KMS-11 (cell line): ENCODE measurements at regions not wholly inside any gene's neighbourhood (a gene's known extent, or its start where the extent isn't known, plus 50 kb on each side); places are given as distances from the start of the nearest gene placed in this dataset.

Source experiments
- H2AFZ ChIP-seq: fragments of 200-600 bp; sonication (generic); 2 replicates; pipeline ENCODE4 v1.6.1; 2016; ENCODE audit warnings: antibody characterized with exemption, mixed run types, low read depth
- H3K27ac ChIP-seq: fragments of 200-600 bp; sonication (generic); 2 replicates; pipeline ENCODE4 v1.6.1; 2016; ENCODE audit warnings: mild to moderate bottlenecking, mixed run types
- H3K27me3 ChIP-seq: fragments of 200-600 bp; sonication (generic); 2 replicates; pipeline ENCODE4 v1.6.1; 2017; ENCODE audit warnings: mild to moderate bottlenecking, low read depth, mixed run types, moderate library complexity; ENCODE audit not compliant: insufficient read depth
- H3K36me3 ChIP-seq: fragments of 200-600 bp; sonication (generic); 2 replicates; pipeline ENCODE4 v1.6.1; 2017; ENCODE audit warnings: mild to moderate bottlenecking, mixed run types; ENCODE audit not compliant: insufficient read depth
- H3K4me1 ChIP-seq: fragments of 200-600 bp; sonication (generic); 2 replicates; pipeline ENCODE4 v1.6.1; 2016; ENCODE audit warnings: mild to moderate bottlenecking, low read depth, mixed run types; ENCODE audit not compliant: poor library complexity, severe bottlenecking
- H3K4me2 ChIP-seq: fragments of 200-600 bp; sonication (generic); 2 replicates; pipeline ENCODE4 v1.7.0; 2016; ENCODE audit warnings: mild to moderate bottlenecking, mixed run types
- H3K4me3 ChIP-seq: fragments of 200-600 bp; sonication (generic); IDR thresholded peaks from 2 replicates; pipeline ENCODE4 v1.6.1; 2017; ENCODE audit warnings: low read depth, low read length, mixed read lengths; ENCODE audit not compliant: insufficient read depth
- H3K79me2 ChIP-seq: fragments of 200-600 bp; sonication (generic); 2 replicates; pipeline ENCODE4 v1.6.1; 2016; ENCODE audit warnings: low read depth, mixed run types; ENCODE audit not compliant: insufficient read depth
- H3K9ac ChIP-seq: fragments of 200-600 bp; sonication (generic); 2 replicates; pipeline ENCODE4 v1.6.1; 2016; ENCODE audit warnings: mild to moderate bottlenecking, mixed run types
- H4K20me1 ChIP-seq: fragments of 200-600 bp; sonication (generic); 2 replicates; pipeline ENCODE4 v1.6.1; 2016; ENCODE audit warnings: mild to moderate bottlenecking, mixed run types; ENCODE audit not compliant: insufficient read depth
- CTCF ChIP-seq: fragments of 200-600 bp; sonication (generic); conservative IDR thresholded peaks from 2 replicates; pipeline ENCODE4 v1.6.1; 2017; ENCODE audit warnings: low read depth, mild to moderate bottlenecking, antibody characterized with exemption, low read length, moderate library complexity, mixed read lengths

- TF ChIP-seq CTCF, result no peak
- no peak overlapping the region for H3K27ac ChIP-seq
These were observed 155.2 kb downstream of the SLC38A4 start for GRCh38 chr12:46670636-46671035.

GRCh38 chr12:46669720-46670119, 156.1 kb downstream of the SLC38A4 start:
- TF ChIP-seq CTCF, result no peak
- H3K4me2 ChIP-seq, result no peak overlapping the region
- H3K4me1 ChIP-seq, result peaks cover 21% of the 10 kb centered on the region
- no peaks in the 10 kb centered on the region for H3K36me3 ChIP-seq
- no peaks in the 10 kb centered on the region for H4K20me1 ChIP-seq
- H3K4me3 ChIP-seq, result no peak overlapping the region
- no peaks in the 10 kb centered on the region for H3K79me2 ChIP-seq
- no peak overlapping the region for H3K27ac ChIP-seq
- H2AFZ ChIP-seq, result no peak overlapping the region
- H3K9ac ChIP-seq, result no peak overlapping the region
- no peaks in the 10 kb centered on the region for H3K27me3 ChIP-seq

More at GRCh38 chr12:46670636-46671035, 155.2 kb downstream of the SLC38A4 start:
- H3K36me3 ChIP-seq, result no peaks in the 10 kb centered on the region
- no peaks in the 10 kb centered on the region for H3K79me2 ChIP-seq
- no peak overlapping the region for H3K4me3 ChIP-seq
- H3K9ac ChIP-seq, result no peak overlapping the region
- H3K27me3 ChIP-seq, result no peaks in the 10 kb centered on the region
- no peak overlapping the region for H2AFZ ChIP-seq
- H4K20me1 ChIP-seq, result no peaks in the 10 kb centered on the region
- H3K4me1 ChIP-seq, result peaks cover 21% of the 10 kb centered on the region
- H3K4me2 ChIP-seq, result no peak overlapping the region

- no peaks in the 10 kb centered on the region for H3K36me3 ChIP-seq
- H3K4me1 ChIP-seq, result peaks cover 30% of the 10 kb centered on the region
- TF ChIP-seq CTCF, result no peak
- no peak overlapping the region for H3K4me2 ChIP-seq
- no peak overlapping the region for H2AFZ ChIP-seq
- no peaks in the 10 kb centered on the region for H3K79me2 ChIP-seq
- H3K9ac ChIP-seq, result no peak overlapping the region
- no peaks in the 10 kb centered on the region for H4K20me1 ChIP-seq
- no peak overlapping the region for H3K27ac ChIP-seq
- H3K27me3 ChIP-seq, result no peaks in the 10 kb centered on the region
- H3K4me3 ChIP-seq, result no peak overlapping the region
These were observed 158.2 kb downstream of the SLC38A4 start for GRCh38 chr12:46667551-46667950.

GRCh38 chr12:46664761-46665287, 161.0 kb downstream of the SLC38A4 start:
- peak overlapping the region; percentile 68 for H3K4me2 ChIP-seq
- H3K4me1 ChIP-seq, result peaks cover 54% of the 10 kb centered on the region
- no peaks in the 10 kb centered on the region for H3K27me3 ChIP-seq
- no peak overlapping the region for H3K4me3 ChIP-seq
- H2AFZ ChIP-seq, result peak overlapping the region; percentile 15; the same call in 1 of the 2 replicates
- no peaks in the 10 kb centered on the region for H4K20me1 ChIP-seq
- no peak for TF ChIP-seq CTCF
- no peaks in the 10 kb centered on the region for H3K36me3 ChIP-seq
- H3K9ac ChIP-seq, result peak overlapping the region; percentile 5; the same call in 1 of the 2 replicates
- H3K79me2 ChIP-seq, result no peaks in the 10 kb centered on the region
- peak overlapping the region; percentile 47 for H3K27ac ChIP-seq
